ENCODE measurements at regions not wholly inside any gene's neighbourhood (a gene's known extent, or its start where the extent isn't known, plus 50 kb on each side); places are given as distances from the start of the nearest gene placed in this dataset.

DNA sequence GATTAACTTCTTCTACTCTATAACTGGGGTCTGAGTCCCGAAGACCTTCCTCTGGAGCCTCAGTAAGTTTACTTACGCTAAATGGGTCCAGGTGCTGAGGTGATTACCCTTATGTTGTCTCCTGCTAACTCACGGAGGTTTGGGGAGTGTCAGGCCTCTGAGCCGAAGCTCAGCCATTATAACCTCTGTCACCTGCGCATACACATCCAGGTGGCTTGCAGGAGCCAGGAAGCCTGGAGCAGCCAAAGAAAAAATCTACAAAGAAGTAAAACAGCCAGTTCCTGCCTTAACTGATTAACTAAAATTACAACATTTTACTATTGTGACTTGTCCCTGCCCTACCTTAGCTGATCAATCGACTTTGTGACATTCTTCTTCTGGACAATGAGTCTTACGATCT is 350.7 kb downstream of the GLRX3 start:
- DNase-seq (ENCODE audit: low read depth) = no peak

- no peak for DNase-seq (ENCODE audit: low read depth)
These were observed 351.4 kb downstream of the GLRX3 start for GRCh38 chr10:130487566-130487965.

- no peak for DNase-seq (ENCODE audit: low read depth)
These were observed 353.7 kb downstream of the GLRX3 start for GRCh38 chr10:130489891-130490290.

- no peak for DNase-seq (ENCODE audit: low read depth)
These were observed 355.0 kb downstream of the GLRX3 start for GRCh38 chr10:130491011-130491692.

GRCh38 chr10:130491693-130492050 is 355.5 kb downstream of the GLRX3 start:
- no peak for DNase-seq (ENCODE audit: low read depth)

DNA sequence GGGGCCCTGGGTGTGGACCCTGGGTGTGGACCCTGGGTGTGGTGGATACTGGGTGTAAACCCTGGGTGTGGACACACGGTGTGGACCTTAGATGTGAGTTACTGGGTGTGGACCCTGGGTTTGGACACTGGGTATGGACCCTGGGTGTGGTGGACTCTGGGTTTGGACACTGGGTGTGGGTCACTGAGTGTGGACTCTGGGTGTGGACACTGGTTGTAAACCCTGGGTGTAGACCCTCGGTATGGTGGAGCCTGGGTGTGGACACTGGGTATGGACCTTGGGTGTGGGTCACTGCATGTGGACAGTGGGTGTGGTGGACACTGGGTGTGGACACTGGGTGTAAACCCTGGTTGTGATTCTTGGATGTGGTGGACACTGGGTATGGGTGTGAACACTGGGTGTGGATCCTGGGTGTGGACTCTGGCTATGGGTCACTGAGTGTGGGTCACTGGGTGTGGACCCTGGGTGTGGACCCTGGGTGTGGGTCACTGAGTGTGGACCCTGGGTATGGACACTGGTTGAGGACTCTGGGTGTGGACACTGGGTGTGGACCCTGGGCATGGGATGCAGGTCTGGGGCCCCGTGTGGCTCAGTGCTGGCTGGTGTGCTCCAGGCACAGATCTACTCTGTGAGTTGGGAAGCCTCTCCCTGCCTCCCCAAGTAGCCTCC is 356.2 kb downstream of the GLRX3 start:
- no peak for DNase-seq (ENCODE audit: low read depth)

GRCh38 chr10:130493021-130493420 is 356.8 kb downstream of the GLRX3 start:
- no peak for DNase-seq (ENCODE audit: low read depth)

DNA sequence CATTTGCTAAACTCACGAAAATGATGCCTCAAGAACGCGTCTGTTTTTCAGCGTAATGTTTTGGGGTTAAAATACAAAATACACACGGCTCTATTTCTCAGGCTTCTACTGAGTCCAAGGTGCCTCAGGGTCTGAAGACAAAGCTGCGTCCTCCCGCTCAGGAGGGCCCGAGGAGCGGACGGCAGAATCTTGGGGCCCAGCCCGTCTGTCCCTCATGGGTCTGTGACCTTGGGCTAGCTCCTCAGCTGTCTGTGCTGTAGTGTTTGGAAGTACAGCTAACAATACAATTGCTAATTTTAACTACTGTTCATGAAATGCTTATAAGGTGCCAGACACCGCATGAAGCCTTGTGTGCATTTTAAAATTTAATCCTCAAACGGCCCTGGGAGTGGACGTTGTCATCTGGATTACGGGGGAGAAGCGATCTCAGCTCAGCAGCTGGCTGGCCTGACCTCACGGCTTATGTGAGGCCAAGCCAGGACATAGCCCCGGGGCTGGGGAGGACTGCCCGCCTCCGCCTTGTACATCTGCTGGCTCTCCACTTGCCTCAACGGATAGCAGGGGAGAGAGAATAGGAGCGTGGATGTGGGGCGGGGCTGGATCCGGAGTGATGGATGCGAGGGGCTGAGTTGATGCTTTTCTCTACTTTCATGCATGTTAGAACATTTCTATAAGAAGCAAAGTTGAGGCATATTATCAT is 357.4 kb downstream of the GLRX3 start:
- no peak for DNase-seq (ENCODE audit: low read depth)

DNA sequence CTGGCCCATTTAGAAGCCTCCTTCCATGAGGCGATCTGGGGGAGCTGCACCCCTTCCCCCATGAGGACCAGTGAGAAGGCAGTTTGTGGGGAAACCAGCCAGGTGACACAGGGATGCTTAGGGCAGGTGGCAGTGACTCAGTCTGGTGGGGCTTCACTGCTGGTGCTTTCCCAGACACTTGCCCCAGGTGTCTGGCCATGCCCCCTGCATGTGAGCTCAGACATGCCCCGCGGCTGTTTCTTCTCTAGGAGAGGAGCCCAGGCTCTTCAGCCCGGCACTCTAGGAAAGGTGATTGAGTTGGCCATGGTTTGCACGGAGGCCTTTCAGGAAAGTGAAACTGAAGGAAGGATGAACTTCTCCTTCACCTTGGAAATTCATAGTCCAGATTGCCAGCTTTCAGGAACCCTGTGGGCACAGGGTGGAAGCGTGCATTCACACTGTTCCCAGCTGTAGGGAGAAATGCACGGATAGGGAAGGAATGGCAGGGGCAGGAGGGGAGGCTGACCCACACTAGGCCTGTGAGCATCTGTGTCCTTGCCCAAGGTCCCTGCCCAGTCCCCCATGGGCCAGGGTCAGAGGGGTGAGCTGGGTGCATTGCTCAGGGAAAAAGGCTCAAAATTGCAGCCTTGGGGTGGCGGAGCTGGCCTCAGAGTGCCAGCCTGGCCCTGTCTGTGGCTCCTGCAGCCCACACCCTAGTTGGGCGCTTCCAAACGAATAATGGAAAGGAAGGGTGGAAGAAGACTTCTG is 359.1 kb downstream of the GLRX3 start:
- no peak for DNase-seq (ENCODE audit: low read depth)

DNA sequence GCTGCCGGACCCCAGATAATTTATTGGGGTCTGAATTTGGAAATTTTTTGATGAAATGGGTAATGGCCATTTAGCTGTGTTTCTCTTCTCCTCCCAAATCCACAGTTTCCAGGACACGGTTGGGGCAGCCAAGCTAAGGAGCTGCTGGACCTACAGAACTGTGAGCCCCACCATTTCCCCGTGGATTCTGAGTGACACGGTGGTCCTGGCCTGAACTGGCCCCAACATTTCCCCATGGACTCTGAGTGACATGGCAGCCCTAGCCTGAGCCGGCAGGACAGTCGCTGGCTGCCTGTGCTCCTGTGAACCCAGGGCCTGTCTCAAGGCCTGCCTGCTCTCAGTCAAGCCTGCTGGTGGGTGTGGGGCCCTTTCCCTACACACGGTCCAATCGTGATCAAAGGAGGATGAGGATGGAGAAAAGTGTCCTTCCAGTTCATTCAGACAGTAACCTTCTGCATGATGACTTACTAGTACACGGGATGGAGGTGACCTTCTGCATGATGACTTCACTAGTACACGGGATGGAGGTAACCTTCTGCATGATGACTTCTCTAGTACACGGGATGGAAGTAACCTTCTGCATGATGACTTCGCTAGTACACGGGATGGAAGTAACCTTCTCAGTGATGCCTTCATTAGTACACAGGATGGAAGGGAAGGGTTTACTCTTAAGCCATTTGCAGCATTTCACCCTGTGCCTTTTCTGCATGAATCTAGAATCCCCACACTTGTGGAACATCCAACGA is 359.9 kb downstream of the GLRX3 start:
- DNase-seq (ENCODE audit: low read depth) = no peak

GRCh38 chr10:130497056-130498010 is 361.1 kb downstream of the GLRX3 start:
- DNase-seq (ENCODE audit: low read depth) = no peak

DNA sequence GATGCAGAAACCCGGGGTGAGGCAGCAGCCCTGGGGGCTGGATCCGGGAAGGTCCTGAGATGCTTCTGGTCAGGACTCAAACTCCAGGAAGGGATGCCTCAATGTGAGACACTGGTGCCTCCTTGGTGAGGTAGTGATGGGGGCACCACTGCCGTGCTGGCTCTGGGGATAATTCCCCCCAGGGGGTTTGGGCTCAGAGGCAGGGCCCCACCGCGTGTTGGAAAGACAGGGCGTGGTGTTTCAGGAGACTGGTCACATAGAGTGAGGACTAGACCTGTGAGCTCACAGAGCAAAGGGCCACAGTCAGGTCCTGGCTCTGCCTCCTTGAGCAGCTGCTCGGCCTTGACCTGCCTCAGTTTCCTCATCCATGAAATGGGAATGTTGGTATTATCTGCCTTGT is 361.9 kb downstream of the GLRX3 start:
- no peak for DNase-seq (ENCODE audit: low read depth)

GRCh38 chr10:130498934-130499333 is 362.7 kb downstream of the GLRX3 start:
- DNase-seq (ENCODE audit: low read depth) = no peak

GRCh38 chr10:130499541-130499940 is 363.4 kb downstream of the GLRX3 start:
- no peak for DNase-seq (ENCODE audit: low read depth)

DNA sequence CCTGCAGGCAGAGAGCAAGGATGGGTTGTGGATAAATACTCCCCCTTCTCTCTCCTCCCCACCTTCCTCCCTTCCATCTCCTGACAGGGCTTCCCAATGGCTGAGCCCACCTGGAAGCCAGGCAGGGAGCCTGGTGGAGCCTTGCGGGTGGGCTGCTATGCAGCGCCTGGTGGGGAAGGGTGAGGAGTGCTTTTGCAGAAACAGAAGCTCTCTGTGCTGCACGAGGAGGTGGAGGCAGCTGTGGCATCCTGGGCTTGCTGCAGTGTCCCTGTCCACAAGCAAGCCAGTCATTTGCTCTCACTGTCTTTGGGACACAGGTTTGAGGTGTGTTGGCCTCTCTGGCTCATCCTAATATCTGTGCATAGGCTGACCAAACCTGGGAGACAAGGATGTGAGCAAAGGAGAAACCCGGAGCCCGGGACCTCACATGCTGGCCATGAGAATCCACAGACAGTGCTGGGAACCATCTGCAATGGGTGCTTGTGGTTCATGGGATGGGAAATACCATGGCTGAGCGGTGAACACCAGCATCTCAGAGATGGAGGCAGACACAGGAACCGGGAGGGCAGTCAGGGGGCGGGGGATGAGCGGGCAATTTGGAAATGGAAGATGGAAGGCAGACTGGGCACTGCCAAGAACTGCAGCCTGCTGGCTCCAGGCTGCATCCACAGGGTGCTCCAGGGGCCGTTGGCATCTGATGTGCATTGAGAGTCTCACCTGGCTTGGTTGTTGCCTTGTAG is 364.2 kb downstream of the GLRX3 start:
- DNase-seq (ENCODE audit: low read depth) = no peak

GRCh38 chr10:130507461-130507860 is 371.3 kb downstream of the GLRX3 start:
- DNase-seq (ENCODE audit: low read depth) = no peak

GRCh38 chr10:130509881-130510689 is 373.9 kb downstream of the GLRX3 start:
- no peak for DNase-seq (ENCODE audit: low read depth)

DNA sequence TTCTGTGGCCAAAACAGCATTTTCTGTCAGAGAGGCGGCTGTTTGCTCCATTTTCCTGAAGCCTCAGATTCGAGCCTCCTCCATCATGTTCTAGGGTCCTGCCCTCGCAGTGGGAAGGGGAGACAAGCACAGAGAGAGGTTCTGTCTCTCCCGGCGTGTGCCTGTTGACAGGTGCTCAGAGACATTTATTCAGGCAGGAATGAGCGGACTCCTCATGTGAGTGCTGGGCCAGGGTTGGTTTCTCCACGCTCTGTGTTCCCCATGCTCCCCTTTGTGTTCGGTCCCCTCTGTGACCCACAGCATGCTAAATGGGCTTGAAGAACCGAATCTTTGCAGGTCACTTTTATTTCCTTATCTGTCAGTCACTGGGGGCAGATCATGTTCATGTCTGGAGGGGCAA is 374.6 kb downstream of the GLRX3 start:
- no peak for DNase-seq (ENCODE audit: low read depth)

DNA sequence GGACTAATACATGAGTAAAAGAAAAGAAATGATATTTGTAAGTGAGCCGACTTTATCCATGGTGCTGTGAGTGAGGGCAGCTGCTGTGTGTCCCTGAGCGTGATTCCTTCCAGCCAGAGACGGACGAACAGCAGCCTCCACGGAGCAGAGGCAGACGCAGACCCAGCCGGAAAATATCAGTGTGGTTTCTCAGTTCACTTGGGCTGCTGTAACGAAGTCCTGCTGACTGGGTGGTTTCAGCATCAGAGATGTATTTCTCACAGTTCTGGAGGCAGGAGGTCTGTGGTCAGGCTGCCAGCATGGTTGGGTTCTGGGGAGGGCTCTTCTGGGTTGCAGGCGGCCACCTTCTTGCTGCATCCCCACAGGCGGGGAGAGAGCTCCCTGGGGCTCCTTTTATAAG is 375.6 kb downstream of the GLRX3 start:
- no peak for DNase-seq (ENCODE audit: low read depth)
